GM18858 (cell line): ENCODE measurements at regions not wholly inside any gene's neighbourhood (a gene's known extent, or its start where the extent isn't known, plus 50 kb on each side); places are given as distances from the start of the nearest gene placed in this dataset.

Source experiments
- ATAC-seq: cut with Tn5 transposase; IDR thresholded peaks from one replicate; pipeline ENCODE4 v1.9.1; 2021; ENCODE audit not compliant: unreplicated experiment

DNA sequence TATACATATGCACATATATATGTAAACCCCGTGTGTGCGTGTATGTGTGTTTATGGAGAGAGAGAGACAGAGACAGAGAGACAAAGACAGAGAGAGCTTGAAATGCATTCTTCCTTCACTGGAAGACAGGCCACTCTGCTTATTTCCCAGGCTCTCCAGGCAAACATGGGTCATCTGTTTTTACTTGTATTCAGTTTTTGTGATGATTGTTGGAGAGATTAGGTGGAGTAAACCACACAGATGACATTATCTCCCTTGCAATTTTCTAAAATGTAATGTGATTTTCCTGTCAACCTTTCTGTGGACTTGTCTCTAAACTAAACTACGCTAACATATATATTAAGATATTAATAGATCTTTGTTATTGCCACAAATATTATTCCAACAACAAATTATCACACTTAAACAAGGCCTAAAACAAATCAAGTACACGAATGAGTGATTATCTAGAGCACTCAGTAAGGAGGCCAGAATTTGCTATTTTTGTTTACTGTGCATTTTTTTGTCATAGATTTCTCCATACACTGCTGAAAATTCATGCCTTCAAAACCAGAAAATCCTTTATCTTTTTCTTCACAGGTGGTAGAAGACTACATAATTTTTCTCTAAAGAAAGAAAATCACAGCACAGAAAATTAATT is 251.8 kb upstream of the SLIT2 start:
- no peak for ATAC-seq

DNA sequence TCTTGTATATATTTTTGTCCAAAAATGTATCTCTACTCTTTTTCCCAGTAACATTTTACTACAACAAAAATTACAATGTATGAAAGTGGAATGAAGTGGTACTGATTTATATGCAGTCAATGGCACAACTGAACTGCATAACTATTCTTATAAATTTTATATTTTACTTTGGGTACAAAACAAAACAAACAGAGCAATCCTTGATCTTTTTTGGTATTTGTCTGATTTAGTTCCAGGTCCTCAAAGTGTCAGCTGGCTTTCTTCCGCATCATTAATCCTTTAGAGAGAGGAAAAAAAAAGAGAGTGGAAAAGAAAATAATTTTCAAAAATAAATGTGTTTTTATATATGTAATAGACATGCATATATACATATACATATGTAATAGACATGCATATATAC is 252.4 kb upstream of the SLIT2 start:
- no peak for ATAC-seq

DNA sequence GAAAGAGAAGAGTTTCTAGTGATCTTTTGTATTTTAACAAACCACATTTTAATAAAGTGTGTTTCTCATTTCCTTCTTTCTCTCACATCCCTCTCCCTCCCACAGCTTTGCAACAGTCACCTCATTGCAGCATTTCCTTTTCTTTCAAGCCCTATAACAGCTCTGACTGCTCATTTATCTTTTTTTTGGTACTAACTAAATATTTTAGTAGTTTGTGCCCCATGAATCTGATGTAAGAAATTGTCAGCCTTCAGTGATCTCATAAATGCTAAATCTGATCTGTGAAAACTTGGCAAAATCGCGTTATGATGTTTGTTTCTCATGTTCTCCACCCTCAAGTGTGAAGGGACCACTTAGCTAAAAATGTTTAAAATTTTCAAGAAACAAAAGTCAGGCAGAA is 258.5 kb upstream of the SLIT2 start:
- no peak for ATAC-seq

DNA sequence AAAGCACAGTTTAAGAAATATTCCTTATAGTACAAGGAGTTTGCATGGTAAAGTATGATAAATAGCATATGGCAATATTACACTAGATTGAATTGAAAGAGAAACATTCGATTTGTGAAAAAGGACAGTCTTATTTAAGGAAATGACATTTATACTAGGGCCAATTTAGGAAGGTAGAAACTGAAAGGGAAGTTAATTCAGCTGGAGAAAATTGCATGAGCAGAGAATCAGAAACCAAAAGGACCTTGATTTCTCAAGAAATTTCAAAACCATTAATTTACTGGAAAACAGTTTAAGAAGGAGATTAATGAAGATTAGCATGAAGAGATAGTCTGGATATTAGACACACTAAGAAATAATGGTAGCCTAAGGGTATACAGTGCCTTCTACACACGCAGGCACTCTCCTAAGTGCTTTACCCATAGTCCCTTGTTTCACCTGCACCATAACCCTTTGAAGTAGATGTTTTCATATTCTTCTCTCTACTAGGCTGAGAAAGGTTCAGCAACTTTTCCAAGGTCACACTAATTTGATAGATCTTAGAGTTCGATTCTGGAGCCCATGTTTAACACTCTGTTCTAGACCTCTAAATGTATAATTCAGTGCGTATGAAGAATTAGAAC is 259.1 kb upstream of the SLIT2 start:
- no peak for ATAC-seq

DNA sequence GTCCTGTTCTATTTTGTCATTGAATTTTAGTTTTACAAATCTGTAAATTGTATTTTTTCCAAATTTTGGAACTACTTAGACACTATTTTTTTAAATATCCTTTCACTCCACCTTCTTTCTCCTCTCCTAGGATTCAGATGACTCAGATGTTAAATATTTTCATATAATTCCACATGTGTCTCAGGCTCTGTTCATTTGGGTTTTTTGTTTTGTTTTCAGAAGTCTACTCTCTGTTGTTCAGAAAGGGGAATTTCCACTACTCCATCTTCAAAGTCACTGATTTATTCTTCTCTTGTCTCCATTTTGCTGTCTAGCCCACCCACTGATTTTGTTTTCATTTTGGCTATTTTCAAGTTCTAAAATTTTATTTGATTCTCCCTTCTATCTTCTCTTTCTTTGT is 264.0 kb upstream of the SLIT2 start:
- ATAC-seq, result no peak

DNA sequence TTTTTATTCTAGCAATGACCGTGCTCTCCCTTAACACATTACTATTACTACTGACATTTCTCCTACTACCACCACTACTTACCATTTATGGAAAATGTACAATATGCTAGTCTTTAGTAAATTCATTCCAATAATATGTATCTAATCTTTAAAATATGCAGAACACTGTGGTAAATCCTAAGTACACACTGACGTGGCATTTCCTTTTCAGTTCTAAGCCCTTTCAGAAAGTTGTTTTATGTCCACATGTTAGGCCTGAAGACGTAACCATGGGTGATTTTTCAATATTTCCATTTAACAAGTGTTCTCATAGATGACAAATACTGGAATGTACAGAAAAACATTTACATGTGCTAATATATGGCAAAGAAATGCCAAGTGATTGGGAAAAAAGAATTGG is 268.6 kb upstream of the SLIT2 start:
- ATAC-seq, result no peak

DNA sequence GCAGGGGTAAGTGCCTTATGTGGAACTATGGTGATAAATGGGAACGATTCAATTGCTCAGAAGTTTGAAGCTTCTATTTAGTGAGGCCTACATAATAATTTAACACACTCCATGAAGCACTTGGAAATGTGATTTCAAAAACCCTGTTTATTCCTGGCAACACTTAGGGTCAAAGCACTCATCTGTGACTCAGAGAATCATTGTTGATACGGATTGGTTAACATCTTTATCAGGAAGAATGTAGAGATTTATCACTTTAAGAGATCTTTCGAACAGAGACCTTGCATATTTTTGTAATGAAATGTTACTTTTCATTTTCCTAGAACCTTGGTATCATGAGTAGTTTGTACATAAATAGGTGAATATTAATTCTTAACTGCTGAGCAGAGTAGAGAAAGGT is 269.1 kb upstream of the SLIT2 start:
- ATAC-seq, result no peak

DNA sequence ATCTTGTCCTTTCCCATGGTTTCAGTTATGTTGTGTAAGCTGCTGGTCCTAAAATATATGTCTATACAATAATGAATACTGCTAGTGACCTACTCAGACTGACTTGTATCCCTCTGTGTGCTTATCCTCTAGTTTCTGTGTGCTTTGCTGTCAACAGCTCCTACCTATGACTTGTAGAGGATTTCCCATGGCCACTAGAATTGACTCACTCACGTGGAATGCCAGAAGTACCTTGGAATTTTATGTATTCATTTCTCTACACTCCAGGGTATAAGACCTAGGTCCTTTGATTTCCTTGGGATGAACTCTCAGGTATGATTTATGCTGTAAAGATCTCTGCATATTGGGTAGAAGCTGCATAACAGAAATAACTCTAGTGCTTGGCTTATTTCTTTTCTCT is 279.9 kb upstream of the SLIT2 start:
- no peak for ATAC-seq

DNA sequence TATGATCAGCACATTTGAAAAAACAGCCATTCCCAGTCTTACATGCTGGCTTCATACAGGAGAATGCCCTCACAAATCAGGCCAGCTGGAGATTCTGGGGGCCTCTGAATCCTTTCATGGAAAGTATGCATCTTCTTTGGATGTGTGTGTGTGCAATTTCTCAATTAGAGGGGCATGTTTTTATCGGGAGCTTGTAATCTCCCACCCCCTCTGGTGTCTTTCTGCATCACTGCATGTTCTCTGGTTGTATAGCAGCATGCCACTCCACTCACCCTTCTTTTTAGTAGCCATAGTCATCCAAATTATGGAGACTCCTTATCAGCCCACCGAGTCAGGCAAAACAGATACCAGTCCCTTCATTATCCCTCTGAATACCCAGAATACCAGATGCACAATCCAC is 282.2 kb upstream of the SLIT2 start:
- ATAC-seq, result no peak

DNA sequence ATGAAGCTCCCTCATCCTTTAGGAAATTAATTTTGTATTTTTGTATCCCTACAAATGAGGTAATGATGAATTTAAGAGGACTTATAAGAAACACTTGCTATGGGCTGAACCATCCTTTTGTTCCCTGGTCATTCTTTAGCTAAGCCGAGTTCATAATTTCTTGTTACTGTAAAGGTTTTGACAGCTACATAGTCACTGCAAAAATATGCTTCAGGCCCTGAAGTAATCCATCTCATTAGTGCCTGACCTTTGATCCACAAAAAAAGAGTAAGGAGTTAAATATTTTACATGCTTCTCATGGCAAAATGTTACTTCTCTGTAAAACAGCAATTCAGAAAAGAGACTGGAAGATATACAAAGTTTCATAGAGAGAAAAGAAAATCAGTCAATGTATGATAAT is 290.6 kb upstream of the SLIT2 start:
- ATAC-seq, result no peak

DNA sequence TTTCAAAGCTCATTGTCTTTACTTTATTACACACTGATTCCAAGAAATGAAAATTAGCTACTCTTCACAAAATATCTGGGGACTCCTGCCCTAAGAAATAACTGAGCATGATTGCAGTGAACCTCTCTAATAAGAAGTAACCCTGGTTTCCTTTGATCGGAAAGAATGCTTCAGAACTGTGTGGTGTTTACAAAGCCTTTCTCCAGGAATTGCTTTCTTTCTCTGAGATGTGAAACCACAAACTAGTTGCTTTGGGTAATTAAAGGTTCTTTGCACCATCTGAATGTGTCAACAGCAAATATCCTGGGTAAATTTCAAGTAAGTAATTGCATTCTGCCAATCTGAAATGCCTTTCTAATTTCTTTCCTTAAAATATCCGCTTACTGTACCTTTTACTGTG is 292.9 kb upstream of the SLIT2 start:
- ATAC-seq, result no peak

DNA sequence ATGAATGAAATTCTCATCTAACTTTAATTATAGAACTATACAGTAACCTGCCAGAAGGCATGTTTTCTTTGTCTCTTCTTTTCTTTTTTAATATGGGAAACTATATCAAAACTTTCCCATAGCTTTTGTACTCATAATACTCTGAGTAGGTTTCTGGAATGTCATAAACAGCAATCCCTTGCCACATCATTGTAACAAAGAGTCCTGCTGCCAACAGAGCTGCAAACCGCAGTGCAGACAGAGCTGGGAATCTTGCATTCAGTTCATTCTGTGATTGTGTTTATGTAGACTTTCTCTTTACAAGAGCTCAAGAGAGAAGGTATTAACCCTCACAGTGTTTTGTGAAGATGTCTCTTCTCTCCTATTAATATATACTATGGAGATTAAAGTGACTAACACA is 304.4 kb upstream of the SLIT2 start:
- ATAC-seq, result no peak

DNA sequence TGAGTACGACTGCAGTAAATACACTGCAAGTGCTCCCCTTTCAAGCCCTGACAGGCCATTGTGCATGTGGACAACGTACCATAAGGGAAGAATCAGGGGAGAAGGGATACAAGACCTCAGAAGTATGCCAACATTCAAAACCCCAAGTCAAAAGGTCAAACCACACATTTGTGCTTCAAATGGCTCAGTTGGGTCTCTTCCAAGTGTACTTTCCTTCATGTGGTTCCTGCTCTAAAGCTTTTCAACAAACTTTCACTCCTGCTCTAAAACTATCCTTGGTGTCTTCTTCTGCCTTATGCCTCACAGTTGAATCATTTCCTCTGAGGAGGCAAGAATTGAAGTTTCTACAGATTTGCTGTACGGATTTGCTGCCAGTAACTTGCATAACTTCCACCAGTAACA is 305.7 kb upstream of the SLIT2 start:
- no peak for ATAC-seq

DNA sequence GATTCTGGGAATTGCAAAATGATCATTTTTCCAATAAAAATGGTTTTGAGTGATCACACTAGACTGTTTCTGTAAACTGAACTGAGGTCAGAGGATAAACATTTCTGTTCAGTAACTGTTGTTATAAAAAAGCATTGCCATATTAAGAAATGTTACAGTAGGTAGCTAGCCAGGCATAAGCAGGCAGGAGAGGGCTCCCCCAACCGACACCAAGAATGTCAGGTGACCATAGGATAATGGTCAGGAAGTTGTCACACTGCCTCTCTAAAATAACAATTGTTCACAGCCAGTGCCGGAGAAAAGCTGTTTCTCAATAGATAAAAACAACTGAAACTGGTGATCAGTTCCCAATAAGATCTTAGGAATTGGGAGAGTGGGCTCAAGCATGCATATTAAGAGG is 306.2 kb upstream of the SLIT2 start:
- no peak for ATAC-seq

DNA sequence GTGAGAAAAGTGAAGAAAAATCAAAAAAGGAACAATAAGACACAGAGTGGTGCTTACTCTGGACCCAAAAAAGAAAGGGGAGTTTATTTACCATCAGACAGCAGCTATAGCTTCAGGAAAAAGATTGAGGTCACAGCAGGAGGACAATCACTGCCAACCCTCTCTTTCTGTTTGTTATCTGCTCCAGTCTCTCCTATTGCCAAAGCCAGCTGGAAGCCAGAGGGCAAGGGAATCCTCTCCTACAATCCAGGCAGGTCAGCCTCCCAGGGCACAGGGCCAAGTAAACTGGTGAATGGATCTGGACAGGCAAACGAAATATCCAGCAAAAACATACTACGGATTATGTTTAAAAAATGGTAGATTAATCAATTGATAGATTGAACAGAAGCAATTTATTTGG is 306.9 kb upstream of the SLIT2 start:
- no peak for ATAC-seq

DNA sequence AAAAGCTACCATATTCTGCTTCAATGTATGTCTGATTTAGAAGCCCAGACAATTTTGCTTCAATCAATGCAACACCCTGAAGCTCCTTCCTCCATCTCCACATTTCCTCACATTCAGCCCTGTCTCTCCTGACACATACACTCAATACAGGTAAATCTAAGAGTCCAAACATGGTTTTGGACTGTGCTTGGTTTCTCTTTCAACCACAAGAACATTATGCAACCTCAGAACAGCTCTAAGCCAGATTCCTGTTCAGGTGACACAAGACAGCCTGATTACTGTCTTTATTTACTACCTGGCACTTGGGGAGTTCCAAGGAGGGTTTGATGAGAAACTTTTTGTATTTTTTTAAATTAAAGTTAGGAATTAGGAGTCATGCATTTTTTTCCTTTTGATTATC is 307.5 kb upstream of the SLIT2 start:
- ATAC-seq, result no peak

DNA sequence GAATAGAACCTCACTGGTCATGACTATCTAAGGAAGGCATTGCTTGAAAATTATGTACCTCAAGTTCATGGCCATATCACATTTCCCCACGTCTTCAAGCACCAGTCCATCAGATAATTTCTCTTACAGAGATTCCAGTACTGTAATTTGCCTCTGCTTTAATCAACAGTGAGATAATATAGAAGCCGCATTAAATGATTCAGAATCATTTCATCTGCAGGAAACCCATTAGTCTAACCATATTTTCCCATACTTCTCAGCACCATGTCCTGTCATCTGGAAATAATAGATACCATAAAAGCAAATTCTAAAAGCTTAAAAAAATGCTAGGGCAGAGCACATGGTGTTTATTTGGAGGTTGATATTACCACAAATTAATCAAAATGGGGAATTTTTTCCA is 310.3 kb upstream of the SLIT2 start:
- no peak for ATAC-seq

DNA sequence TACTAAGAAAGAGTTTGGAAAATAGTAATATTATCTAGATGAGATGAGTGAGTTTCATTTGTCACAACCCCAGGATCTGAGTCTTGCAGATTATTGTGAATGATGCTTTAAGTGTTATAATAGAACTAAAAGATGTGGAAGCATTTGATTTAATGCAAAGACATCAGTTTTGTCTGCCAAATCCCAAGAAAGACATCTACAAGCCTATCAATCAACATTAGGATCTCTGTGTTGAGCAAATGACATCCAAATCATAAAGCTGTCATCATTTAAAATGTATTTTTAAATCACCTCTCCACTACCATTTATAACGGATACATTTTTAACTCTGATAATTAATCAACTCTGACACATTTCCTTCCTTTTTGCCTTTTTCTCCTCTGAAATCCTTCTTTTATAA is 310.8 kb upstream of the SLIT2 start:
- no peak for ATAC-seq

DNA sequence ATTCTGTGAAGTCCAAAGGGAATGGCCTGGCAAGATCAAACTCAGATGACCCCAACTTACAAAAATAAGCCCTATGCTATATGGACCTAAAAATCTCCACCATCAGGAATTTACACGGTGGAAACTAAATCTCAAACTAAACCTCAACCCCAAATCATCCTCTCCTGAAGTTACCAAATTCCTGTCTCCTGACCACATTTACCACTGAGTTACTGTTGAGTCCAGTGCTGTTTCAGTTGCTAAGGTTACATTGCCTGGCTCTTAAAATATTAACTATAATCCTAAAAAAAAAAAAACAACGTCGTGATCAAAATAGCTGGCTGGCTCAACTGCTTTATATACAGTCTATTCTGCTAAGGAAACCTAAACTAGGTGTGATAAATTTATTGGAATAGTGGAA is 315.2 kb upstream of the SLIT2 start:
- ATAC-seq, result no peak

DNA sequence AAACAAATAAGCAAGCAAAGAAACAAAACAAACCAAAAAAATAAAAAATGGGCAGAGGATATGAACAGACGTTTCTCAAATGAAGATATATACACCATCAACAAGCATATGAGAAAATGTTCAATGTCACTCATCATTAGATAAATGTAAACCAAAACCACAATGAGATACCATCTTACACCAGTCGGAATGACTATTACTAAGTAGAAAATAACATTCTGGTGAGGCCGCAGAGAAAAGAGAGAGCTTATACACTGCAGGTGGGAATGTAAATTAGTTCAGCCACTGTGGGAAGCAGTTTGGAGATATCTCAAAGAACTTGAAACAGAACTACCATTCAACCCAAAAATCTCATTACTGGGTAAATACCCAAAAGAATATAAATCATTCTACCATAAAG is 321.0 kb upstream of the SLIT2 start:
- no peak for ATAC-seq

DNA sequence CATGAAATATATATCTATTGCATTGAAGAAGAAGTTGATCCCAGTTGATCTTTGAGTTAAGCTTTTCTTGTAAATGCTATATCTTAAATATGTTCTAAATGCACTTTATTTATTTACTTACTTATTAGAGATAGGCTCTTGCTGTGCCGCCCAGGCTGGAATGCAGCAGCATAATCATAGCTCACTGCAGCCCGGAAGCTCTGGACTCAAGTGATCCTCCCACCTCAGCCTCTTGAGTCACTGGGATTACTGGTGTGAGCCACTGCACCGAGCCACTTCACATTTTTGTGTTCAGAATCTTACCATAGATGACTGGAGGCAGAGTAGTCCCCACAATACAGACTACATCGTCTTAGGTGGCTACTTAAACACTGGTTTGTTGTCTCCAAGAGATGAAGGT is 324.3 kb upstream of the SLIT2 start:
- no peak for ATAC-seq

DNA sequence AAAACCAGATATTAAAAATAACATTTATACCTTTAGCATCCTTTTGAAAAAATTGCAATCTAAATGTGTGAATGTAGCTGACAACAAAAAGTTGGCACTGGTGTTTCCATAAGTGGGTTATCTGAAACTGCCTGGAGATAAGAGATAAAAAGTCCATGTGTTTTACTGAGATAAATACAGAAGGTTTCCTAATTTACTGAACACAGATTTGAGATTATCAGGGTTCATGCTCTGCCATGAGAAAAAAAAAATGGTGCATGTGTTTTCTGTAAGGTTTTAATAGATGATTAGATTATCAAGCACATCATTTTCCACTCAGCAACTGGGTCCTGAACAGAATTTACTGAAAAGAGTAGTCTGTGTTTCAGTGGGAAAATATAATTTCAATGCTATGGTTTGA is 326.2 kb upstream of the SLIT2 start:
- ATAC-seq, result no peak

DNA sequence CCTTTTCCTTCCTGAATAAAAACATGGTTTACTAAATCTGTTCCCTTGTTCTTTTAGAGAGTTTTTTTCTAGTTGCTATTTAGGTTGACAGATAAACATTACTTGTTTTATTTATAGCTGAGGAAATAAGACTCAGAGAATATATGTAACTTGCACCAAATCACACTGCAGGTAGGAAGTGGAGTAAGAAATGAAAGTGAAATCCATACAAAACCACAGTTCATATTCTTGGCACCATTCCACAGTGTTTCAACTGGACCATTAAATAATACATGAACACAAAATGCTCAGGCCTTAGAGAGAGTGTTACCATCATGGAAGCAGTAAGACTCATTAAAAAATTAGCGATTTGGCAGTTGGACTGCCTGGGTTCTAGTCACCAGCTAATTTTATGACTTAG is 326.9 kb upstream of the SLIT2 start:
- no peak for ATAC-seq
